HepG2 (cell line): ENCODE measurements at regions not wholly inside any gene's neighbourhood (a gene's known extent, or its start where the extent isn't known, plus 50 kb on each side); places are given as distances from the start of the nearest gene placed in this dataset.

Experiments
- ATAC-seq: fragments of 200-7000 bp; cut with Tn5 transposase; 3 replicates; pipeline ENCODE4 v1.9.1; 2020; ENCODE audit warnings: mild to moderate bottlenecking, moderate library complexity
- BruUV-seq: library from RNA; stranded (reverse); fragments of 400-500 nt; replicated peaks from 2 replicates; lab custom pipeline; 2021; lab: Mats Ljungman, UMichigan
- CTCF ChIA-PET: fragments of 300-600 bp; formaldehyde crosslinking; extraction: SDS; loops from one replicate; lab custom pipeline; 2021; ENCODE audit warnings: low total read pairs, inconsistent platforms, low intra/inter-chr PET ratio; lab: Yijun Ruan, JAX
- POLR2A ChIA-PET: fragments of 350-600 bp; sonication (Branson Sonifier 250); formaldehyde crosslinking; loops from one replicate; lab custom pipeline; 2020; ENCODE audit warnings: antibody characterized with exemption, inconsistent platforms; lab: Yijun Ruan, JAX
- DNase-seq: peaks from one replicate; pipeline ENCODE4 v3.0.0-alpha.2; 2015; ENCODE audit warnings: low spot score
- FAIRE-seq: peaks from 3 replicates; lab custom pipeline; 2011; peaks lifted over from hg19 to GRCh38; lab: Jason Lieb, UNC
- H2AFZ ChIP-seq: one replicate; pipeline ENCODE4 v1.6.1; 2011; ENCODE audit warnings: low read length, inconsistent platforms
- H3K27ac ChIP-seq: fragments of 300-600 bp; 3 replicates; pipeline ENCODE4 v1.8.0; 2011; ENCODE audit warnings: mixed run types, mild to moderate bottlenecking, mixed read lengths, low read length, inconsistent platforms; ENCODE audit not compliant: insufficient read depth; ENCODE audit errors: extremely low read length
- H3K27me3 ChIP-seq, 2 experiments: fragments of 200-600 bp in 1 of 2; 2 replicates in 1 of 2; 3 replicates in 1 of 2; pipeline versions ENCODE4 v1.6.0 to v1.8.0; 2011; ENCODE audit warnings: low read length in 2 of 2, mild to moderate bottlenecking in 2 of 2, moderate library complexity in 2 of 2, inconsistent platforms in 1 of 2; ENCODE audit not compliant: insufficient read depth in 2 of 2, control insufficient read depth in 1 of 2
- H3K36me3 ChIP-seq, 2 experiments: fragments of 200-600 bp in 1 of 2; replicated peaks in 1 of 2; 2 replicates in 1 of 2; 3 replicates in 1 of 2; pipeline versions ENCODE4 v1.5.1 to v1.8.0; 2011; ENCODE audit warnings: low read length in 2 of 2, inconsistent platforms in 1 of 2; ENCODE audit not compliant: insufficient read depth in 2 of 2, control insufficient read depth in 1 of 2
- H3K4me1 ChIP-seq: 2 replicates; pipeline ENCODE4 v1.5.1; 2012; ENCODE audit warnings: low read length, inconsistent platforms; ENCODE audit not compliant: insufficient read depth
- H3K4me2 ChIP-seq: 2 replicates; pipeline ENCODE4 v1.6.0; 2011; ENCODE audit warnings: low read depth, low read length, inconsistent platforms
- H3K4me3 ChIP-seq, 3 experiments: fragments of 200-600 bp in 1 of 3; sonication (generic), shearing (Covaris generic) in 1 of 3; replicated peaks in 1 of 3; 2 replicates each; pipeline ENCODE4 v1.5.1; 2011 to 2016; ENCODE audit warnings: low read length in 3 of 3, inconsistent platforms in 2 of 3, low read depth in 2 of 3, mild to moderate bottlenecking in 2 of 3, control low read depth in 1 of 3, mixed read lengths in 1 of 3; ENCODE audit not compliant: insufficient read depth in 1 of 3
- H3K79me2 ChIP-seq: one replicate; pipeline ENCODE4 v1.6.1; 2011; ENCODE audit warnings: low read length, inconsistent platforms; ENCODE audit not compliant: insufficient read depth
- H3K9ac ChIP-seq: 2 replicates; pipeline ENCODE4 v1.6.0; 2011; ENCODE audit warnings: mild to moderate bottlenecking, low read depth, low read length, inconsistent platforms; ENCODE audit not compliant: insufficient read depth
- H3K9me3 ChIP-seq: 2 replicates; pipeline ENCODE4 v1.5.1; 2012; ENCODE audit warnings: mild to moderate bottlenecking, low read length
- H4K20me1 ChIP-seq: 2 replicates; pipeline ENCODE4 v1.6.0; 2011; ENCODE audit warnings: inconsistent platforms, mild to moderate bottlenecking, low read length, moderate library complexity; ENCODE audit not compliant: insufficient read depth
- ARID4A ChIP-seq: sonication (generic); formaldehyde crosslinking; IDR thresholded peaks from 2 replicates; pipeline ENCODE4 v1.5.0; 2020; ENCODE audit warnings: mild to moderate bottlenecking, missing genetic modification reagents, borderline replicate concordance
- ARID5B ChIP-seq: IDR thresholded peaks from 2 replicates; pipeline ENCODE4 v1.4.0; 2020; ENCODE audit warnings: mild to moderate bottlenecking, missing genetic modification reagents
- DNMT1 ChIP-seq: sonication (generic); formaldehyde crosslinking; IDR thresholded peaks from 2 replicates; pipeline ENCODE4 v1.5.1; 2020; ENCODE audit warnings: mild to moderate bottlenecking, missing genetic modification reagents
- RBM22 ChIP-seq: fragments of 200-400 bp; formaldehyde crosslinking; optimal IDR thresholded peaks from 2 replicates; pipeline ENCODE3; 2017; ENCODE audit warnings: mild to moderate bottlenecking, low read length, moderate library complexity
- ZNF770 ChIP-seq: sonication (generic); formaldehyde crosslinking; IDR thresholded peaks from 2 replicates; pipeline ENCODE4 v1.5.0; 2020; ENCODE audit warnings: mild to moderate bottlenecking, missing genetic modification reagents
- WGBS: methylation state at CpG from one replicate; pipeline ENCODE4 v1.1.6; 2017; ENCODE audit warnings: low lambda C conversion rate; 5-methylcytosine and 5-hydroxymethylcytosine counted together
- in situ Hi-C: cut with HindIII; loops from 2 replicates; pipeline ENCODE4 v1.10.0; 2017; ENCODE audit warnings: low pct_unique_long_range_greater_than_20kb; ENCODE audit not compliant: extremely low pct_ligation_motif_present
- intact Hi-C: fragments of 100-400 bp; cut with micrococcal nuclease; formaldehyde crosslinking; loops from one replicate; pipeline ENCODE4 v1.10.0; 2022; ENCODE audit not compliant: unreplicated experiment
- TF ChIP-seq, protein P1 (sequence below): conservative IDR thresholded peaks from 2 replicates; pipeline ENCODE4 v1.6.1; 2018; ENCODE audit warnings: missing genetic modification reagents

DNA sequence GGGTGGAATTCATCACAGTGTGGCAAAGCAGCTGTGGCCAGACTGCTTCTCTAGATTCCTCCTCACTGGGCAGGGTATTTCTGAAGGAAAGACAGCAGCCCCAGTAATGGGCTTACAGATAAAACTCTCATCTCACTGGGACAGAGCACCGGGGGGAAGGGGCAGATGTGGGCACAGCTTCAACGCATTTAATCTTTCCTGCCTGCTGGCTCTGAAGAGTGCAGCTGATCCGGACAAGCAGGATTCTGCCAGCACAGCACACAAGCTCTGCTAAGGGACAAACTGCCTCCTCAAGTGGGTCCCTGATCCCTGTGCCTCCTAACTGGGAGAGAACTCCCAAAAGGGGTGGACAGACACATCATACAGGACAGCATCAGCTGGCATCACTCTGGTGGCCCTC, 779.9 kb upstream of the CNTNAP5 start:
- no peak for TF ChIP-seq ARID4A (CRISPR knock-in tag)
- TF ChIP-seq DNMT1 (CRISPR knock-in tag) = no peak
- no peak for TF ChIP-seq ARID5B
- TF ChIP-seq ZNF770 (CRISPR knock-in tag) = no peak
- TF ChIP-seq RBM22 = no peak
- TF ChIP-seq, protein P1, sequence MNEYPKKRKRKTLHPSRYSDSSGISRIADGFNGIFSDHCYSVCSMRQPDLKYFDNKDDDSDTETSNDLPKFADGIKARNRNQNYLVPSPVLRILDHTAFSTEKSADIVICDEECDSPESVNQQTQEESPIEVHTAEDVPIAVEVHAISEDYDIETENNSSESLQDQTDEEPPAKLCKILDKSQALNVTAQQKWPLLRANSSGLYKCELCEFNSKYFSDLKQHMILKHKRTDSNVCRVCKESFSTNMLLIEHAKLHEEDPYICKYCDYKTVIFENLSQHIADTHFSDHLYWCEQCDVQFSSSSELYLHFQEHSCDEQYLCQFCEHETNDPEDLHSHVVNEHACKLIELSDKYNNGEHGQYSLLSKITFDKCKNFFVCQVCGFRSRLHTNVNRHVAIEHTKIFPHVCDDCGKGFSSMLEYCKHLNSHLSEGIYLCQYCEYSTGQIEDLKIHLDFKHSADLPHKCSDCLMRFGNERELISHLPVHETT (CRISPR knock-in tag) = no peak

More for the DNA sequence above, 779.9 kb upstream of the CNTNAP5 start:
- no peak overlapping the region for H3K4me2 ChIP-seq
- H3K4me3 ChIP-seq = no peak overlapping the region
- ATAC-seq (no peak), DNase-seq (no peak), FAIRE-seq (no peak)
- BruUV-seq = no TSS peak
- H2AFZ ChIP-seq = no peak overlapping the region
- H3K4me1 ChIP-seq = no peaks in the 10 kb centered on the region
- H3K27me3 ChIP-seq = no peaks in the 10 kb centered on the region
- CTCF ChIA-PET = no interaction called here
- H3K27ac ChIP-seq = no peak overlapping the region
- H3K9ac ChIP-seq = no peak overlapping the region
- in situ Hi-C loops = no loop called here
- intact Hi-C loops = no loop called here
- H4K20me1 ChIP-seq = no peaks in the 10 kb centered on the region
- 0% methylated on average over 2 of the region's 3 CpGs for WGBS
- peaks cover 92% of the 10 kb centered on the region for H3K9me3 ChIP-seq
- no peaks in the 10 kb centered on the region for H3K36me3 ChIP-seq
- H3K79me2 ChIP-seq = no peaks in the 10 kb centered on the region
- POLR2A ChIA-PET = no interaction called here
